ENCODE measurements at regions not wholly inside any gene's neighbourhood (a gene's known extent, or its start where the extent isn't known, plus 50 kb on each side); places are given as distances from the start of the nearest gene placed in this dataset.

DNA sequence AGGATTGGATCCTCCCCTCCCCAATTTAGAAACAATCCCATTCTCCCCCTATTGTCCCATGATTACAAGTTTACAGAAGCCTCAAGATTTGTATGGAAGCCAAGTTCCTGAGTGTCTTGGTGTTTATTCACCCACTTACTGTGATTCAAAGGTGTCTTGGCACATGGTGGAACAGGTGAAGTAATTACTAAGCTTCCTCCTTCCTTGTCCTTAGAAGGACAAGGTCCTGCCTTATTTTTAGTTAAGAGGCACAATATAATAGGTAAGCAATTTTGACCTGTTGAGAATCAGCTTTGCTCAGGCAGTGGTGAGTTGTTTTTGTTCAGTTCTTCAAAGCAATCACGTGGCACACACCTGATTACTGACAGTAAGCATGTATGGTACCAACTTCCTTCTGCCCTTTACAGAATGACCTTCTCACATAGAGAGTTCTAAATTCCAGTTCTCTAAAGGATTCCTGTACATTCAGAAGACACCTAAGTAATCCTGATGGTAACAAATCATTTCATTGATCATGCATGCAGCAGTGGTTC lies 60.7 kb upstream of the SLC13A1 start:
- DNase-seq, result no peak

DNA sequence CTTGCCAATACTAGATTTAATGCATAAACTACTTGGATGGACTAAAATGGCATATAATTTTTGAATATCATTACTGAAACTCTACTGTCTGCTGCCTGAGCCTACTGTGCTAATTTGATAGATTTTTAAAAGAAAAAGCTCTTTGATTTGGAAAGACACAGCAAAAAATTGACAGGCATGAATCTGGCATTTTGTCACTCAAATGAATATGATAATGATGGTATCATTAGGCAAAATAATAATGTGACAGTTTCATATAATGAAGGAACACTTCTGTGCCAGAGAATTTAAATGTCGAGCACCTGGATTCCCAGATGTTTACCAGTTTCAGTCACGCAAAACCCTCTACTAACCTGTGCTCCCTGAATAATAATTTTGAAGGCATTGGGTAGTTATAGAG lies 60.0 kb upstream of the SLC13A1 start:
- DNase-seq, result no peak

Measured in amygdala (tissue), 56 donors.